ENCODE measurements at regions not wholly inside any gene's neighbourhood (a gene's known extent, or its start where the extent isn't known, plus 50 kb on each side); places are given as distances from the start of the nearest gene placed in this dataset.

DNA sequence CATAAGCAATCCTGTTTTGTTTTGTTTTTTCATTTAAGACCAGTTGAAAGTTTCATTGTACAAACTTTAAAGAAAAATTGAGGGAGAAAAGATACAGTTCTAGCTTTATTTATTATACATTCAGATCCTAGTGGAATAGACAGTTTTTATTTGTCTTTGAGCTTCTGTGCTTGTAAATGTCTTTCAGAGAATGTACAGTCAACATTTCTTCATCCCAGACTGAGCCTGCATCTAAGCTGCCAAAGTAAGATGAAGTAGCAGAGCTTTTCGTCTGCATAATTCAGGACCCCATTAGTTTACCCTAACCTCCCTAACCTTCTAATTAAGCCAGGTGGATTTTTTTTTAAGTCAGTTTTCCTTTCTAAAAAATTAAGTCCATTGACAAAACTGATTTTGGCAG, 516.7 kb upstream of the HTR2A start:
- H3K4me3 ChIP-seq (ENCODE audit: insufficient read length, low read depth), result no peak overlapping the region
- H3K36me3 ChIP-seq (ENCODE audit: insufficient read depth, insufficient read length, low read length), result no peaks in the 10 kb centered on the region
- no peaks in the 10 kb centered on the region for H3K4me1 ChIP-seq (ENCODE audit: insufficient read depth, insufficient read length)
- no peaks in the 10 kb centered on the region for H3K27me3 ChIP-seq (ENCODE audit: insufficient read depth, insufficient read length)
- no peak for TF ChIP-seq ZNF274 (IDR thresholded peaks at IDR 0.05; ENCODE audit: low read depth, low read length)
- no peak for TF ChIP-seq SUZ12 (IDR thresholded peaks at IDR 0.05; ENCODE audit: extremely low read depth, insufficient read depth, insufficient read length)
- TF ChIP-seq YY1 (IDR thresholded peaks at IDR 0.05; ENCODE audit: insufficient read depth, insufficient read length), result no peak
- no peak for DNase-seq (ENCODE audit: low read depth, low spot score)
- H3K9ac ChIP-seq (ENCODE audit: insufficient read length, low read depth), result no peak overlapping the region
- no peaks in the 10 kb centered on the region for H3K9me3 ChIP-seq (ENCODE audit: insufficient read depth, low read length)

DNA sequence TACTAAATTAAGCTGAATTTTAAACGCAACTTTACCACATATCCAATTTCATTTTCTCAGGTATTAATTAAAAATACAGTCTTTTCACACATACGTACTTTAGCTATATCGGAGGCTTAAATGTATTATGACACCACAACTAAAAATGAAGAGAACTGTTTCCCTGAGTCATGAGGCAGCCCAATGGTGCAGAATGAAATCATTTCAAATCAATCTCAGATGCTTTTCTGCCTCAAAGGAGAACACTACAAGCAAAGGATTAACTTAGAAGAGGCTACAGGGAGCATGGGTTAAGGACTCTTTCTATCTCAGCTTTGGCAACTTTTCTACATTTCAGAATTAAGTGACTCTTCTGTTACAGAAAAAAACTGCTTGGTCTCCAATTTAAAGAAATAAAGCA, 516.3 kb upstream of the HTR2A start:
- no peak for TF ChIP-seq YY1 (IDR thresholded peaks at IDR 0.05; ENCODE audit: insufficient read depth, insufficient read length)
- TF ChIP-seq ZNF274 (IDR thresholded peaks at IDR 0.05; ENCODE audit: low read depth, low read length), result no peak
- TF ChIP-seq SUZ12 (IDR thresholded peaks at IDR 0.05; ENCODE audit: extremely low read depth, insufficient read depth, insufficient read length), result no peak
- no peaks in the 10 kb centered on the region for H3K36me3 ChIP-seq (ENCODE audit: insufficient read depth, insufficient read length, low read length)
- H3K27me3 ChIP-seq (ENCODE audit: insufficient read depth, insufficient read length), result no peaks in the 10 kb centered on the region
- DNase-seq (ENCODE audit: low read depth, low spot score), result no peak
- H3K9me3 ChIP-seq (ENCODE audit: insufficient read depth, low read length), result no peaks in the 10 kb centered on the region
- H3K4me1 ChIP-seq (ENCODE audit: insufficient read depth, insufficient read length), result no peaks in the 10 kb centered on the region
- H3K4me3 ChIP-seq (ENCODE audit: insufficient read length, low read depth), result no peak overlapping the region
- no peak overlapping the region for H3K9ac ChIP-seq (ENCODE audit: insufficient read length, low read depth)

DNA sequence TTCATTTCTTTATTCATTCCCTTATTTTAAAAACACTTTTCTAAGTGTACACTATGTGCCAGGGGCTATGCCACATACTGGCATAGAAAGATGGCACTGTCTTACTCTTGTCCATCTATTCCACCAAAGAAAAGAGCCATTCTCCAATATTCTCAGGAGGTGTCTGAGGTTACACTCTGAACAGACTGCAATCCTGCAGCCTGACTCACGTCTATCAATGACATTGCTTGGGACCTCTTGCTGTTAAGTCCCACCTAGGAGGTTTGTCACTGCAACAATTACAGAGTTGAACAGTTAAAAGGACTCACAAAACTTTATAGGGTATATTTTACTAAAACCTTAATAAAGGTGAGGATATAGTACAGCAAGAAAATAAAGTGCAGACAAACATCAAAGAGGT, 512.9 kb upstream of the HTR2A start:
- no peaks in the 10 kb centered on the region for H3K36me3 ChIP-seq (ENCODE audit: insufficient read depth, insufficient read length, low read length)
- DNase-seq (ENCODE audit: low read depth, low spot score), result no peak
- no peak for TF ChIP-seq SUZ12 (IDR thresholded peaks at IDR 0.05; ENCODE audit: extremely low read depth, insufficient read depth, insufficient read length)
- TF ChIP-seq YY1 (IDR thresholded peaks at IDR 0.05; ENCODE audit: insufficient read depth, insufficient read length), result no peak
- TF ChIP-seq ZNF274 (IDR thresholded peaks at IDR 0.05; ENCODE audit: low read depth, low read length), result no peak
- H3K9me3 ChIP-seq (ENCODE audit: insufficient read depth, low read length), result no peaks in the 10 kb centered on the region
- no peaks in the 10 kb centered on the region for H3K27me3 ChIP-seq (ENCODE audit: insufficient read depth, insufficient read length)
- H3K4me3 ChIP-seq (ENCODE audit: insufficient read length, low read depth), result no peak overlapping the region
- H3K9ac ChIP-seq (ENCODE audit: insufficient read length, low read depth), result no peak overlapping the region
- no peaks in the 10 kb centered on the region for H3K4me1 ChIP-seq (ENCODE audit: insufficient read depth, insufficient read length)

DNA sequence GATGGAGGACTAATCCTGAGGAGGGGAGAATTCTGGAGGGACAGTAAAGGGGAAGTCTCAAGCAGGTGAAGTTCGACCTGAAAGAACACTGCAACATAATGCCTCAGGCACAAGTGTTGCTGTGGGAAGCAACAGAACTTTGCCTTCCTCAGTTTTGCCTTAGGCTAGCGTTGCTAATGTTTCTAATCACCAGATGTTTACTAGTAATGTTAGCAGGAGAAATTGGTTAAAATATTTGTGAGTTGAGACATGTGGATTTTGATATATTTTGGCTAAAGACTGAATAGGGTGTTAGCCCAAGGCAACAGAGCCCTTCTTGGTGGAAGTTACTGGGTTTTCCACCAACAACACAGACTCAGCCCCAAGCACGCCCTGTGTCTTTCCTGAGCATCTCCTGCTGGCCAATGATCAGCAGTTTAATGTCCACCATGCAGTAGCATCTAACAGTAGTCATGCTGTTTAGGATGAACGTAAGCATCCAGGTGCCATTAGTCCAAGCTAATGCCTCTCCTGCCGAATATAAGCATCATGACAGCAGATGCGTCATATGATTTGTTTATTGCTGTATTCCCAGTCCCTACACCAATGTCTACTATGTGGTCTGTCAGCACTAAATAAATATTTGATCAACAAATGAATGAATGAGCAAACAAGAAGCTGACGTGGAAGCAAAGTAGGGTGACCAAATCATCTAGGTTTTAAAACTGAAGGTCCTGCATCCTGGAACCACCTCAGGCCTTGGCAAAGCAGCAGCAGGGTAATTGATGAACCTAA, 511.9 kb upstream of the HTR2A start:
- H3K4me1 ChIP-seq (ENCODE audit: insufficient read depth, insufficient read length), result no peaks in the 10 kb centered on the region
- no peaks in the 10 kb centered on the region for H3K27me3 ChIP-seq (ENCODE audit: insufficient read depth, insufficient read length)
- H3K4me3 ChIP-seq (ENCODE audit: insufficient read length, low read depth), result no peak overlapping the region
- no peaks in the 10 kb centered on the region for H3K9me3 ChIP-seq (ENCODE audit: insufficient read depth, low read length)
- no peaks in the 10 kb centered on the region for H3K36me3 ChIP-seq (ENCODE audit: insufficient read depth, insufficient read length, low read length)
- no peak for DNase-seq (ENCODE audit: low read depth, low spot score)
- H3K9ac ChIP-seq (ENCODE audit: insufficient read length, low read depth), result no peak overlapping the region
- TF ChIP-seq YY1 (IDR thresholded peaks at IDR 0.05; ENCODE audit: insufficient read depth, insufficient read length), result no peak
- no peak for TF ChIP-seq SUZ12 (IDR thresholded peaks at IDR 0.05; ENCODE audit: extremely low read depth, insufficient read depth, insufficient read length)
- TF ChIP-seq ZNF274 (IDR thresholded peaks at IDR 0.05; ENCODE audit: low read depth, low read length), result no peak

DNA sequence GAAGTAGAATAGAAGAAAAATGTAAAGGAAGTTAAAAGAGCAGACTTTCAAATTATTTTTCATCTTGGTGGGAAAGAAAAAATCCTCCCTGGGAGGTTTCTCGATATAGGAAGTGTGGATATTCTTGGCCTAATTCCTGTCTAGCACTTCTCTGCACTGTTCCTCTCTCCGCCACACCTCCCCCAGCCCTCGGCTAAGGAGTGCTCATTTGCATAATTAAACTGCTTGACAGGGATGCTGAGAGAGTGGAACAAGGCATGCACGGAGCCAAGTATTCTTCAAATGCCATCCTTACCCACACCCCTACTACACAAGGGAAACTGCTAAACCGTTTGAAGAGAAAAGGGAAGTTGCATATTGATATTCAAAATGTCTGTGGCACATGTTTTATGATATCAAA, 511.0 kb upstream of the HTR2A start:
- H3K4me3 ChIP-seq (ENCODE audit: insufficient read length, low read depth), result no peak overlapping the region
- TF ChIP-seq SUZ12 (IDR thresholded peaks at IDR 0.05; ENCODE audit: extremely low read depth, insufficient read depth, insufficient read length) (no peak), YY1 (IDR thresholded peaks at IDR 0.05; ENCODE audit: insufficient read depth, insufficient read length) (no peak), ZNF274 (IDR thresholded peaks at IDR 0.05; ENCODE audit: low read depth, low read length) (no peak)
- DNase-seq (ENCODE audit: low read depth, low spot score), result no peak

DNA sequence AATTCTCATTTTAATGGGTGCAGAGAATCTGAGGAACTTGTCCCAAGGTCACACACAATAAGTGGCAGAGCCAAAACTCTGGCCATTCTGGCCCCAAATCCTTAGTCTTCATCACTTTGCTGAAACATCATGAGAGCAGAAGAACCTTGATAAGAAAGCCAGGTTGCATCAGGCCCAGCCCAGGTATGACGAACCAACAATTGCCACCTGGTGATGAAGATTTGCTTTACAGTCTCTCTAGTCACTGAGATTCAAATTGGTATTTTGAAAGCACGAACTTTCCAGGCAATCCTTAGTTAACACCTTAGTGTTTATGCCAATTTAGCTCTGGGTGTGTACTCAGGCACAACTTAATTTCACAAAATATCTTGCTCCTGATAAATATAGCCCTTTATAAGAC, 502.7 kb upstream of the HTR2A start:
- Histone ChIP-seq H3K36me3 (ENCODE audit: insufficient read depth, insufficient read length, low read length) (no peaks in the 10 kb centered on the region), H3K4me1 (ENCODE audit: insufficient read depth, insufficient read length) (no peaks in the 10 kb centered on the region), H3K9ac (ENCODE audit: insufficient read length, low read depth) (no peak overlapping the region), H3K4me3 (ENCODE audit: insufficient read length, low read depth) (no peak overlapping the region), H3K27me3 (ENCODE audit: insufficient read depth, insufficient read length) (no peaks in the 10 kb centered on the region), H3K9me3 (ENCODE audit: insufficient read depth, low read length) (no peaks in the 10 kb centered on the region)
- DNase-seq (ENCODE audit: low read depth, low spot score), result no peak
- TF ChIP-seq YY1 (IDR thresholded peaks at IDR 0.05; ENCODE audit: insufficient read depth, insufficient read length) (no peak), SUZ12 (IDR thresholded peaks at IDR 0.05; ENCODE audit: extremely low read depth, insufficient read depth, insufficient read length) (no peak)

More for the DNA sequence above, 511.0 kb upstream of the HTR2A start:
- no peak overlapping the region for H3K9ac ChIP-seq (ENCODE audit: insufficient read length, low read depth)
- no peaks in the 10 kb centered on the region for H3K36me3 ChIP-seq (ENCODE audit: insufficient read depth, insufficient read length, low read length)
- no peaks in the 10 kb centered on the region for H3K27me3 ChIP-seq (ENCODE audit: insufficient read depth, insufficient read length)
- no peaks in the 10 kb centered on the region for H3K4me1 ChIP-seq (ENCODE audit: insufficient read depth, insufficient read length)
- no peaks in the 10 kb centered on the region for H3K9me3 ChIP-seq (ENCODE audit: insufficient read depth, low read length)

DNA sequence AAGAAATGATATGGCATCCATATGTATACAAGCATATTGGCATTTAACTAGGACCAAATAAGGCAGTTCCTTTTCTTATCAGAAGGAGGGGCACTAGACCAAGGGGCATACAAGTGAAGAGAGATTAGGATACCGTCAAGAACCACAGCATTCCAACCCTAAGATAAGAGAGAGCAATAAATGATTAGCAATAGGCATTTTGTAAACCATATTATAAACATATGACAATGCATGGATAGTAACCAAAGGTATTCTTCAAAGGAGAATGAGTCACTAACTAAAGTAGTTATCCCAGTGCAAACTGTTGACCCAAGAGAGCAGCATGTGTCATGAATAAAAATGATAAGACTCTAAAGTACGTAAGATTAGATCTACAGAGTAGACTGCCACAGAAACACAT, 500.9 kb upstream of the HTR2A start:
- H3K27me3 ChIP-seq (ENCODE audit: insufficient read depth, insufficient read length), result no peaks in the 10 kb centered on the region
- H3K9me3 ChIP-seq (ENCODE audit: insufficient read depth, low read length), result no peaks in the 10 kb centered on the region
- no peak for DNase-seq (ENCODE audit: low read depth, low spot score)
- H3K4me3 ChIP-seq (ENCODE audit: insufficient read length, low read depth), result no peak overlapping the region
- TF ChIP-seq SUZ12 (IDR thresholded peaks at IDR 0.05; ENCODE audit: extremely low read depth, insufficient read depth, insufficient read length) (no peak), YY1 (IDR thresholded peaks at IDR 0.05; ENCODE audit: insufficient read depth, insufficient read length) (no peak), ZNF274 (IDR thresholded peaks at IDR 0.05; ENCODE audit: low read depth, low read length) (no peak)
- H3K4me1 ChIP-seq (ENCODE audit: insufficient read depth, insufficient read length), result no peaks in the 10 kb centered on the region
- H3K9ac ChIP-seq (ENCODE audit: insufficient read length, low read depth), result no peak overlapping the region
- H3K36me3 ChIP-seq (ENCODE audit: insufficient read depth, insufficient read length, low read length), result no peaks in the 10 kb centered on the region
